ENCODE measurements at regions not wholly inside any gene's neighbourhood (a gene's known extent, or its start where the extent isn't known, plus 50 kb on each side); places are given as distances from the start of the nearest gene placed in this dataset.

DNA sequence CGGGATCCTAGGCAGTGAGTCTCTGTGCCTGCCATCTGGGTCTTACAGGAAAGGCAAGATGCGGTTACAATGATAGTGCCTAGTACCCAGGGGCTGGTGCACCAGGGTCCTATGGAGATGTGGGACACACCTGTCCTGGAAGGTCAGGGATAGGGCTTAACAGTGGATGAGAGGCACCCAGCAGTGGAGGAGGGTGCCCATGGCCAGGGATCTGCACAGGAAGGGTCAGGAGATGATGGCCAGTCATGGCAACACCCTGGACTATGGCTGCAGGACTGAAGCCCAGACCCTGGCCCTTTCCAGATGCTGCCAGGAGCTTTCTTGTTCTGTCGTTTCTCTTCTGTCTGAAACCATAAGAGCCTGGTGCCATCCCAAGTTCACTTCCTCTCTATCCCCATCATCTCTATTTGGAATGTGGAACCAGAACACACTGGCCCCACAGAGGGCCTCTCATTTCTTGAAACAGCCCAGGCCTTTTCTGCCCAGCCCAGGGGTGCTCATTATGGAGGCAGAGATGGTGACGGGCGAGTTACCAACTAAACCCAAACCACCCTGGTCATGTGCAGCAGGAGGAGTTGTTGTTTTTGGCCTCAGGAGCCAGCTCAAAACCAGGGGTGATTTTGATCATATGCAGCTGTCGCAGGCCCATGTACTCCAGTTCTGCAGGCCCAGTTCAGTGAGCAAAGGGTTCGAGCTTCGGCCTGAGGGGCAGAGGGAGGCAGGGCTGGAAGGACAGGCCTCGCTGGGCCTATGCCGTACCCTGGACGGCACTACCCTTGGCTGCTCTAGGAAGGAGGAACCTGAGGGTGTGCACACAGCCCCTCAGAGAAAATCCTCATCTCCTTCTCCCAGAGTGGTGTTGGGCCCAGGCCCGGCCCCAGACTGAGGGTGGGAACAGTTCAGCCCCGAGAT is 52.6 kb upstream of the GDF10 start:
- Histone ChIP-seq H3K36me3 (no peaks in the 10 kb centered on the region), H3K27ac (replicated peaks) (no peak overlapping the region), H3K27me3 (ENCODE audit: low read depth) (peaks cover 50% of the 10 kb centered on the region), H3K4me3 (no peak overlapping the region), H3K4me1 (no peaks in the 10 kb centered on the region), H3K9me3 (replicated peaks) (no peaks in the 10 kb centered on the region)
- intact Hi-C loops (cut with micrococcal nuclease): no loop called here
- TF ChIP-seq CTCF (IDR thresholded peaks at IDR 0.05; ENCODE audit: borderline replicate concordance): no peak
- DNase-seq: no peak

- Histone ChIP-seq H3K27me3 (ENCODE audit: low read depth) (peaks cover 45% of the 10 kb centered on the region), H3K36me3 (no peaks in the 10 kb centered on the region), H3K27ac (replicated peaks) (no peak overlapping the region), H3K4me3 (no peak overlapping the region), H3K9me3 (replicated peaks) (no peaks in the 10 kb centered on the region), H3K4me1 (peaks cover 5% of the 10 kb centered on the region)
- intact Hi-C loops (cut with micrococcal nuclease): no loop called here
- no peak for TF ChIP-seq CTCF (IDR thresholded peaks at IDR 0.05; ENCODE audit: borderline replicate concordance)
- DNase-seq: no peak
These were observed 51.5 kb upstream of the GDF10 start for GRCh38 chr10:47248386-47249090.

DNA sequence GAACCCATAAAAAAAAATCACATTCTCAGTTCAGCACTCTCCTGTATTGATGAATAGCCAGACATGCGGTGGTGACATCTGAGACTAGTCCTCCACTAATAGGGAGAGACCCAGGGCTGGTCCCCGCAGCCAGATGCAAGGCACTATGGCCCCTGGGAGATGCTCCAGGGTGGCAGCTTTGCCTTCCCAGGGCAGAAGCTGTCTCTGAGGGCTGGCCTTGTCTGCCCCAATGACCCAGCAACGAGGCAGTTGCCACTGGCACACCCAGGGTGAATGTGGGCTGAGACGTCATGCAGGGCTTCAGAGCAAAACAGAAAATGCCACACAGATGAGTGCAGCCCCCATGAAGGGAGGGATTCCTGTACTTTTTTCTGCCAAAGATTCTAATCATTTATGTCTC is 50.1 kb upstream of the GDF10 start:
- DNase-seq: no peak
- Histone ChIP-seq H3K4me3 (no peak overlapping the region), H3K4me1 (peaks cover 13% of the 10 kb centered on the region), H3K36me3 (no peaks in the 10 kb centered on the region), H3K27me3 (ENCODE audit: low read depth) (peaks cover 37% of the 10 kb centered on the region), H3K9me3 (replicated peaks) (no peaks in the 10 kb centered on the region), H3K27ac (replicated peaks) (no peak overlapping the region)
- TF ChIP-seq CTCF (IDR thresholded peaks at IDR 0.05; ENCODE audit: borderline replicate concordance): no peak
- intact Hi-C loops (cut with micrococcal nuclease): no loop called here

Measured in left ventricle myocardium inferior (tissue), 1 donor.